H9 (cell line): ENCODE measurements at regions not wholly inside any gene's neighbourhood (a gene's known extent, or its start where the extent isn't known, plus 50 kb on each side); places are given as distances from the start of the nearest gene placed in this dataset.

Experiments used
- DNase-seq: peaks from one replicate; pipeline ENCODE4 v3.0.0-alpha.2; 2017
- H2AFZ ChIP-seq: one replicate; pipeline ENCODE4 v1.6.1; 2013; ENCODE audit warnings: mild to moderate bottlenecking, low read length, control low read depth, moderate library complexity
- H2AK5ac ChIP-seq: 2 replicates; pipeline ENCODE4 v1.6.1; 2013; ENCODE audit warnings: low read length, control low read depth, mixed read lengths; ENCODE audit not compliant: insufficient read length
- H2BK120ac ChIP-seq: one replicate; pipeline ENCODE4 v1.6.1; 2013; ENCODE audit warnings: low read depth, mild to moderate bottlenecking, low read length, control low read depth, inconsistent platforms; ENCODE audit not compliant: poor library complexity, severe bottlenecking
- H2BK12ac ChIP-seq: 2 replicates; pipeline ENCODE4 v1.6.1; 2013; ENCODE audit warnings: low read length, control low read depth, mixed read lengths, low read depth; ENCODE audit not compliant: insufficient read length
- H2BK15ac ChIP-seq: 2 replicates; pipeline ENCODE4 v1.6.1; 2013; ENCODE audit warnings: low read depth, low read length, control low read depth
- H2BK20ac ChIP-seq: one replicate; pipeline ENCODE4 v1.6.1; 2013; ENCODE audit warnings: low read depth, mild to moderate bottlenecking, low read length, control low read depth, inconsistent platforms; ENCODE audit not compliant: poor library complexity, severe bottlenecking
- H2BK5ac ChIP-seq: 2 replicates; pipeline ENCODE4 v1.6.1; 2013; ENCODE audit warnings: low read length, control low read depth, mixed read lengths; ENCODE audit not compliant: insufficient read length
- H3K14ac ChIP-seq: 2 replicates; pipeline ENCODE4 v1.6.1; 2013; ENCODE audit warnings: low read length, control low read depth; ENCODE audit not compliant: insufficient read depth
- H3K18ac ChIP-seq: 2 replicates; pipeline ENCODE4 v1.6.1; 2013; ENCODE audit warnings: low read depth, mild to moderate bottlenecking, mixed read lengths, low read length, control low read depth; ENCODE audit not compliant: insufficient read length
- H3K23ac ChIP-seq: 2 replicates; pipeline ENCODE4 v1.6.1; 2013; ENCODE audit warnings: low read length, control low read depth, mixed read lengths, low read depth; ENCODE audit not compliant: insufficient read length
- H3K23me2 ChIP-seq: 2 replicates; pipeline ENCODE4 v1.6.1; 2013; ENCODE audit warnings: low read depth, mild to moderate bottlenecking, mixed read lengths, low read length, control low read depth; ENCODE audit not compliant: insufficient read length, poor library complexity, severe bottlenecking
- H3K27ac ChIP-seq: 2 replicates; pipeline ENCODE4 v1.5.1; 2013; ENCODE audit warnings: low read length, control low read depth, mixed read lengths, low read depth; ENCODE audit not compliant: insufficient read length
- H3K27me3 ChIP-seq: 2 replicates; pipeline ENCODE4 v1.6.1; 2013; ENCODE audit warnings: low read length, control low read depth, inconsistent platforms; ENCODE audit not compliant: insufficient read depth
- H3K4ac ChIP-seq: 2 replicates; pipeline ENCODE4 v1.6.1; 2013; ENCODE audit warnings: low read depth, mild to moderate bottlenecking, control low read depth, inconsistent platforms, low read length, moderate library complexity
- H3K4me1 ChIP-seq: 2 replicates; pipeline ENCODE4 v1.6.1; 2013; ENCODE audit warnings: low read length, control low read depth, inconsistent platforms; ENCODE audit not compliant: insufficient read depth
- H3K4me2 ChIP-seq: 2 replicates; pipeline ENCODE4 v1.6.1; 2013; ENCODE audit warnings: low read length, control low read depth, mixed read lengths; ENCODE audit not compliant: insufficient read length, insufficient read depth
- H3K56ac ChIP-seq: 2 replicates; pipeline ENCODE4 v1.6.1; 2013; ENCODE audit warnings: low read depth, mild to moderate bottlenecking, mixed read lengths, low read length, control low read depth; ENCODE audit not compliant: insufficient read length
- H3K79me1 ChIP-seq: 2 replicates; pipeline ENCODE4 v1.6.1; 2013; ENCODE audit warnings: low read depth, mild to moderate bottlenecking, moderate library complexity, low read length, control low read depth, inconsistent platforms; ENCODE audit not compliant: insufficient read depth, poor library complexity, severe bottlenecking
- H3K79me2 ChIP-seq: 2 replicates; pipeline ENCODE4 v1.6.1; 2013; ENCODE audit warnings: low read length, control low read depth, inconsistent platforms; ENCODE audit not compliant: insufficient read depth
- H3K9ac ChIP-seq: 2 replicates; pipeline ENCODE4 v1.6.1; 2013; ENCODE audit warnings: low read length, control low read depth, mixed read lengths; ENCODE audit not compliant: insufficient read length; ENCODE audit errors: extremely low read depth
- H3K9me3 ChIP-seq: one replicate; pipeline ENCODE4 v1.6.1; 2013; ENCODE audit warnings: low read depth, low read length, inconsistent platforms; ENCODE audit not compliant: control insufficient read depth
- H3T11ph ChIP-seq: one replicate; pipeline ENCODE4 v1.6.1; 2013; ENCODE audit warnings: mild to moderate bottlenecking, low read length, control low read depth, inconsistent platforms
- H4K20me1 ChIP-seq: one replicate; pipeline ENCODE4 v1.6.1; 2013; ENCODE audit not compliant: control insufficient read depth, insufficient read length, insufficient read depth
- H4K5ac ChIP-seq: 2 replicates; pipeline ENCODE4 v1.6.1; 2013; ENCODE audit warnings: low read depth, mild to moderate bottlenecking, mixed read lengths, low read length, control low read depth; ENCODE audit not compliant: insufficient read length
- H4K8ac ChIP-seq: replicated peaks from 2 replicates; pipeline ENCODE4 v1.6.1; 2013; ENCODE audit warnings: low read length, control low read depth, mixed read lengths, low read depth; ENCODE audit not compliant: insufficient read length
- H4K91ac ChIP-seq: 2 replicates; pipeline ENCODE4 v1.6.1; 2013; ENCODE audit warnings: low read depth, mild to moderate bottlenecking, moderate library complexity, mixed read lengths, low read length, control low read depth; ENCODE audit not compliant: insufficient read length
- H3K27ac Mint-ChIP-seq, 3 experiments: 2 replicates in 2 of 3; 3 replicates in 1 of 3; pipeline ENCODE4 v1.8.0; 2020 to 2021; ENCODE audit warnings: mixed read lengths in 3 of 3, mild to moderate bottlenecking in 1 of 3, moderate library complexity in 1 of 3
- H3K27me3 Mint-ChIP-seq: 2 replicates; pipeline ENCODE4 v1.8.0; 2021; ENCODE audit warnings: low read depth, mild to moderate bottlenecking, moderate library complexity, mixed read lengths
- H3K36me3 Mint-ChIP-seq, 3 experiments: 2 replicates in 2 of 3; 3 replicates in 1 of 3; pipeline ENCODE4 v1.8.0; 2020 to 2021; ENCODE audit warnings: low read depth in 3 of 3, mixed read lengths in 3 of 3; ENCODE audit not compliant: insufficient read depth in 1 of 3
- H3K4me1 Mint-ChIP-seq, 2 experiments: 2 replicates each; pipeline ENCODE4 v1.8.0; 2020; ENCODE audit warnings: mixed read lengths in 2 of 2
- H3K4me3 Mint-ChIP-seq, 2 experiments: 2 replicates in 1 of 2; 3 replicates in 1 of 2; pipeline ENCODE4 v1.8.0; 2020 to 2021; ENCODE audit warnings: mild to moderate bottlenecking in 2 of 2, mixed read lengths in 2 of 2, moderate library complexity in 1 of 2
- H3K9me3 Mint-ChIP-seq, 2 experiments: 2 replicates in 1 of 2; 3 replicates in 1 of 2; pipeline ENCODE4 v1.8.0; 2020; ENCODE audit warnings: mild to moderate bottlenecking in 2 of 2, mixed read lengths in 2 of 2, moderate library complexity in 1 of 2
- CTCF ChIP-seq: fragments of 200-600 bp; sonication (generic); conservative IDR thresholded peaks from 3 replicates; pipeline ENCODE4 v1.8.0; 2021; ENCODE audit warnings: antibody characterized with exemption, mild to moderate bottlenecking
- WGBS: extraction: QIAGEN DNeasy Blood & Tissue Kit; methylation state at CpG from one replicate; pipeline ENCODE4 v1.1.7; 2013; ENCODE audit warnings: missing lambda C conversion rate, low lambda C conversion rate, mixed read lengths; ENCODE audit not compliant: insufficient read length; ENCODE audit errors: extremely low coverage; 5-methylcytosine and 5-hydroxymethylcytosine counted together

- no peak overlapping the region for H2AFZ ChIP-seq
- H3K9ac ChIP-seq: no peak overlapping the region
- no peak overlapping the region for H3K14ac ChIP-seq
- DNase-seq: no peak
- no peak overlapping the region for H2BK15ac ChIP-seq
- H4K91ac ChIP-seq: no peak overlapping the region
- no peak overlapping the region for H2BK5ac ChIP-seq
- no peak overlapping the region for H3T11ph ChIP-seq
- no peaks in the 10 kb centered on the region for H3K4me1 Mint-ChIP-seq
- no peak overlapping the region for H2BK120ac ChIP-seq
- H2BK20ac ChIP-seq: no peak overlapping the region
- H3K4me2 ChIP-seq: no peak overlapping the region
- no peaks in the 10 kb centered on the region for H4K20me1 ChIP-seq
- peaks cover 3% of the 10 kb centered on the region; the same call in 1 of the 2 replicates for H3K27me3 Mint-ChIP-seq
- H3K4me3 Mint-ChIP-seq: no peak overlapping the region
- H2BK12ac ChIP-seq: no peak overlapping the region
- H3K4ac ChIP-seq: no peak overlapping the region
- H3K9me3 ChIP-seq: no peaks in the 10 kb centered on the region
- H4K5ac ChIP-seq: no peak overlapping the region
- WGBS: no CpG with 5 or more reads among the region's 8 CpGs
- H3K23me2 ChIP-seq: no peaks in the 10 kb centered on the region
- no peak overlapping the region for H3K18ac ChIP-seq
- H3K79me1 ChIP-seq: no peaks in the 10 kb centered on the region
- H3K4me1 ChIP-seq: no peaks in the 10 kb centered on the region
- H3K36me3 Mint-ChIP-seq: no peaks in the 10 kb centered on the region
- H3K56ac ChIP-seq: no peak overlapping the region
- H3K27ac Mint-ChIP-seq: no peak overlapping the region
- H3K23ac ChIP-seq: no peak overlapping the region
- H3K27me3 ChIP-seq: no peaks in the 10 kb centered on the region
- TF ChIP-seq CTCF: no peak
- H4K8ac ChIP-seq: no peak overlapping the region
- no peaks in the 10 kb centered on the region for H3K79me2 ChIP-seq
- no peak overlapping the region for H3K27ac ChIP-seq
- no peak overlapping the region for H2AK5ac ChIP-seq
- no peaks in the 10 kb centered on the region for H3K9me3 Mint-ChIP-seq
These were observed 647.3 kb downstream of the SOCS6 start for GRCh38 chr18:70936160-70936559.
